HG02938 (cell line): ENCODE measurements at regions not wholly inside any gene's neighbourhood (a gene's known extent, or its start where the extent isn't known, plus 50 kb on each side); places are given as distances from the start of the nearest gene placed in this dataset.
"Not testable (repeated sequence)": the region's sequence is repeated elsewhere in the genome, so short reads cannot be mapped to it uniquely, and the experiment has no call there.

Experiments
- ATAC-seq: cut with Tn5 transposase; IDR thresholded peaks from one replicate; pipeline ENCODE4 v1.9.1; 2021; ENCODE audit warnings: mild to moderate bottlenecking, moderate library complexity; ENCODE audit not compliant: unreplicated experiment

- ATAC-seq = no peak
Observed at GRCh38 chr12:131192951-131193350, 239.2 kb downstream of the ADGRD1 start.

GRCh38 chr12:131194166-131194565 lies 240.5 kb downstream of the ADGRD1 start:
- no peak for ATAC-seq

- ATAC-seq = no peak
Observed at GRCh38 chr12:131195796-131196195, 242.1 kb downstream of the ADGRD1 start.

DNA sequence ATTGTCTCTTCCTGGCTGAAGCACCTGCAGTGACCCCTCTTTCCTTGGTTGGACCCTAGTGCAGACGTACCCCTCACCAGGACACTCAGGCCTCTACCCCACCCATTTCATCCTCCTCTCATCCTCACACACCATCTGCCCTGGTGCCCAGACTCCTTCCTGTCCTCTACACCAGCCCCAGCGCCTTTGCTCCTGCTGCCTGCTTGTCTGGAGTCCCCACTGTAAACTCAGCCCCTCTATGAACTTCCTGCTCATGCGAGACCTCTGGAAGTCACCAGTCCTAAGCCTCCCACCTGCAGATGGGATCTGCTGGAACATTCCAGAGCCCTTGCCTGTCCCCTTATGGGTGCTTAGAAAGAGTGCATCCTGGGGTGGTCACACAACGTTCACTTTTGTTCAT lies 242.5 kb downstream of the ADGRD1 start:
- ATAC-seq = no peak

DNA sequence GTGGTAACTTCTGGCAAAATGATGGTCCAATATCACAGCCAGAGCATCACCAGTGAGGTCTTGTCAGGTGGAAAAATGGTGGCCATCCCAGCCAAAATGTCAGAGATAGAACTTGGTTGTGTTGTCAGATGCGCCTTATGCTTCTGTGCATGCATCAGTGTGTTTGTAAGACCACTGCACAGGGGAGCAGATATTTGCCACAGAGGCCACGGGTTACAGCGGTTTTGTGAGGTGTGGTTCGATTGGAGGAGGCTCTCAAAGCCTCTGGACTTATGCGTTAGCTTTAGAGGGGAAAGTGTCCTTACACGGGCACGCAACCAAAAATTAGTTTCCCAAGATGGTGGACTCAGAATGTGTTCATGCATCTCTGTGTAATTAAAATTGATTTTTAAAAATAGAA lies 243.8 kb downstream of the ADGRD1 start:
- ATAC-seq = no peak

DNA sequence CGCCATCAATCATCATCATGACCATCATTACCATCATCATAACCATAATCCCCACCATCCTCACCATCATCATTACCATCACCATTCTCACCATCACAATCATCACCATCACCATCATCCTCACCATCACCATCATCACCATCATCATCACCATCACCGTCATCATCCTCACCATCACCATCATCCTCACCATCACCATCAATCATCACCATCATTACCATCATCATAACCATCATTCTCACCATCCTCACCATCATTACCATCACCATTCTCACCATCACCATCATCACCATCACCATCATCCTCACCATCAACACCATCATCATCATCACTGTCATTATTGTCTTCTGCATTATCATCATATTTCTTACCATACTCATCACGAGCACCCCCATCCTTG lies 245.5 kb downstream of the ADGRD1 start:
- no peak for ATAC-seq

DNA sequence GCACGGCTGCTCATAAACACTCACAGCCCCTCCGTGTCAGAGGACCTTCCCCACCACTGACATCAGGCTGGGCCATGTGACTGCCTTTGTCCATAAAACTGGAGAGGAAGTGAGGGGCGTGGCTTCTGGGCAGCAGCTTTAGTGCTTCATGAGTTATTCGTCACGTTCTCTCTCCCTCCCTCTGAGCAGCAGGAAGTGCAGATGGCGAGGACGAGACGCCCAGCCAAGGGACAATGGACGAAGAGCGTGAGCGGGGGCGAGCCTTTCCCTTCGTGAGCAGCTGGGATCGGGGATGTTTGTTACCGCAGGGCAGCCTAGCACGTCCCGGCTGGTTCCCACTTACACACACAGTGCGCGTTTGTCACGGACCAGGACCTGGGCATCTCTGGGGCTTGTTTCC lies 248.2 kb downstream of the ADGRD1 start:
- ATAC-seq = not testable (repeated sequence)

GRCh38 chr12:131202592-131203378 lies 249.1 kb downstream of the ADGRD1 start:
- no peak for ATAC-seq

DNA sequence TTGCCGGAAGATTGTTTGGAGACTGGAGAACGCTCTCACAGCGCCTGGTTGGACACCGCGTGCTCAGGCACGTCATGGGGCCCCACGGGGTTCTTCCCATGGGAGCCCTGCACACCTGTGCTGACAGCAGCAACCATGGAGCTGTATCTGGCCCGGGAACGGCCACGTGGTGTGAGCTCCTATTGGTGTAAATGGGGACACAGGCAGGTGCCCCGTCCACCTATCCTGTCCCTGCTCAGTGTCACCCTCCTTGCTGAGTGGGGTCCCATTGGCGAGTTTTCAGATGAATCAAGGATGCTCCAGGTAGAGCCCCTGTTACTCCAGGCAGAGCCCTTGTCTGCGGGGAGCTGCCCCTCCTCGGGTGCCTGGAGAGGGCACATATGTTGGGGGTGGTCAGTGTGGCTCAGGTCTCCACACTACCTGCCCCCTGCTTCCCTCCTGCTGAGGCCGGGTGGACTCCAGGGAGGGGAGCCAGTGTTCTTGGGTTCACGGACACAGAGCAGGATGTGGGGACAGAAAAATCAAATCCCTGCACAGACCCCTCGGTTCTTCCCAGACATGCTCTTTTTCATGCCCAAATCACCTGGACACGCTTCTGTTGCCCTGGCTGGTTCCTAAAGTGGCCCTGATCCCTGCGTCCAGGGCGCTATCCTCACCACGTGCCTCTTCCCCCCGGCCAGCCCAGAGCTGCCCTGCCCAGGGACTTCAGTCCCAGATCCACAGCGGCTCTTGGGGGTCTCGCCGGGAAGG lies 250.1 kb downstream of the ADGRD1 start:
- ATAC-seq = no peak

DNA sequence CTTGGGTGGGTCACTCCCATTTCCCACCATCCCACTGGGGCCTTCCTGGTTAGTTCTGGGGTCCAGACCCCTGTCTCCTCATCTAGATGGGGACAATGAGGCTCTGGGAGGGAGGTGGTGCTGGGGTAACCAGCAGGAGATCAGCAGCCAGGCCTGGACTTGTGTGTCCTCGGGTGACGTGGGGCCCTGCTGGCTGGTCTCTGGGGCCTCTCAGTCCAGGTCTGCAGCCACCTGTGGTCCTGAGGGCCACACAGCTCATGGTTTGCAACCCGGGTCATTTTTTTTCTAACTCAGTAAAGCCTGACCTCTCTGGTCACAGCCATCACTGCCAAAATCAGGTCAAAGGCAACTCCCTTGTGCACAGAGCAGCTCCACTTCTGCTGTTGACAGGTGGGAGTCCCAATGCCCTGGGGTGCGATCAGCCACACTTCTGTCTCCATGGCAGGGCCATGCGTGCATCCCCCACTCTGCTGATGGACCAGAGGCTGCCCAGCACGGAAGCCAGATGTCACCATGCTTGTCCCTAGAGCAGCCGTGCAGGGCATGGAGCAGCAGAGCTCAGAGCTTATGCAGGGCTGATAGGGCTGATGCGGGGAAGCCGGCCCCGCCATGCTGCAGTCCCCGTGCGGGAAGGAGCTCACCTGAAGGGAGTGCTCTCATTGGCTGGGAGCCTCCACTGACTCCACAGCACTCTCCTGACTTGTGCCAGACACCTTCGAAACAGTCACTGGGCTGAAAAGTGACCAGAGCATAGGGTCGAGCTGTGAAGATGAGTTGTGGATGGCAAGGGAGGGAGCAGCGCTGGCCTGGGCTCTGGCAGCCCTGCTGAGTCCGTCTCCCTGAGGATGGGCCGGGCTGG lies 250.9 kb downstream of the ADGRD1 start:
- ATAC-seq = no peak

GRCh38 chr12:131205275-131205933 lies 251.7 kb downstream of the ADGRD1 start:
- not testable (repeated sequence) for ATAC-seq

- ATAC-seq = not testable (repeated sequence)
Observed at GRCh38 chr12:131206630-131207299, 253.1 kb downstream of the ADGRD1 start.

- ATAC-seq = not testable (repeated sequence)
Observed at GRCh38 chr12:131207300-131207660, 253.6 kb downstream of the ADGRD1 start.

GRCh38 chr12:131207841-131208240 lies 254.1 kb downstream of the ADGRD1 start:
- ATAC-seq = not testable (repeated sequence)

DNA sequence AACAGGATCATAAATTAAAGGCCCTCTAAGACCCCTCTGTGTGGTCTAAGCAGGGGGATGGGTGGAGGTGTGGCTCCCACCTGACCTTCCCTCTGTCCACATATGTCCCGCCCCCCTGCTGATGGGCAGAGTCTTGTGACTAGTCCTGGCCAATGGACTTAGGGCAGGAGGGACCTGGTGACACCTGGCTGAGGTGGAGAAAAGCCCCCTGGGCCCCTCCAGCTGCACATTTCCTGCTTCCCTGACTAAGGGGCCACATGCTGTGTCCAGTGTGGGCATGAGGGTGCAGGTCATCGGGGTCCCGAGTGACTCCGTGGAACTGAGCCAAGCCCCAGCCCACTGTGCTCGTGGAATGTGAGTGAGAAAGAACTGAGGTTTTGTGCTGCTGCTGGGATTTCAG lies 254.7 kb downstream of the ADGRD1 start:
- ATAC-seq = no peak

GRCh38 chr12:131209082-131210070 lies 255.7 kb downstream of the ADGRD1 start:
- no peak for ATAC-seq

DNA sequence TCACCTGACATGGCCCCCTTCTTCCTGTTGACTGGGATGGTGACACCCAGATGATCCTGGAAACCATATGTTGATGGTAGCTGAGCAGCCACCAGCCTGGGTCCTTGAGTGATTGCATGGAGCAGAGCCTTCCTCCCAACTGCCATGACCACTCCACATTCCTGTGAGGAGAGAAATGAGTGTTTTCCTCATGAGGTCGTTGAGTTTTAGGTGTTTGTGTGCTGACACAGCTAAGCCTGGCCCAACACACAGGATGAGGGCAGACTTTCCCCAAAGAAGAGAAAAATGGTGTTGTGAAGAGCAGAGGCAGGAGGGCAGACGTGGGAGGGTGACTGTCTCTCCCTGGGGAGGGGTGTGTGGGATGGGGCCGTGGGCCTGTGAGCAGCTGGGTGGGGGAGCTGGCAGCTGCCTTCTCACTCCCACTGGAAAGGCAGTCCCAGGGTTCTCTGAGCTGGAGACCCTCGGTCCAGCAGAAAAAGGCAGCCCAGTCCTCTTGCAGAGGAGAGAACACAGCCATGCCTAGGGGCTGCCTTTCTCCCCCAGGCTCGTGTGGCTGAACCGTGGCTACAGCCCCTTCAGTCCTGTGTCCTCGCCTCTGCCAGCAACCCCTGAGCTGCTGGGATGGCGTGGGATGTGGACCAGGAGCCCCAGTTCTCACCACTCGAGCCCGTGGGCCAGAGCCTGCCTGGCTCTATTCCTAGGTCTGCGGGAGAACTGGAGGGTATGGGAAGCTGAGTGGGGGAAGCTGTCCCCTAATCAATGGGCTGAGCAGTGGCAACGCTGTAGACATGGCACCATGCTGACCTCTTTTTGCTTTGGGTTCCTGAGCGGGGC lies 257.0 kb downstream of the ADGRD1 start:
- ATAC-seq = no peak

DNA sequence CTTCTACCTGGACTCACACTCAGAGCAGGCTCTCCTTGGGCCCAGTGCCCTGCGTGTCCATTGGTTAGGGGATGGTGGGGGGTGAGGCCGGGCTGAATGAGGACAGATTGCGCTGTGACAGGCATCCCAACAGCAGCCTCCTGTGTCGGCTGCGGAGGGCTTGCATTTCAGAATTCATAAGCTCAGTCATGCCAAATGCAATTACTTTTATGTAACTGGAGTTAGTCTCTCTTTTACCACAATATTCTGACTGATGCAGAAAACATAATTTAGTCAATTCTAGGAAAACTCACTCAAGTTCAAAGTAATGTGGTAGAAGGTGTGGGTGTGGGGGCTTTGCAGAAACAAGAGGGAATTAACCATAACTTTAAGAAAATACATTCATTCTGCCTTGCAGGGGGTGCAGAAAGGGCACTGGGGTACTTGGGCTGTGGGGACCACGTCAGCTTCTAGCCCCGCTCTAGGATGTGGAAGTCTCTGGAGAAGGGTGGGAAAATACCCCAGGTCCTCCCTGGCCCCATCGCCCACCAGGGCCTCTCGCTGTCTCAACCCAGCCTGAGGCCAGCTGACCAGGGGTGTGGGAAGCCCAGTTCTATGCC lies 257.7 kb downstream of the ADGRD1 start:
- ATAC-seq = no peak
